Ascending aorta (tissue), 2 donors: ENCODE measurements at regions not wholly inside any gene's neighbourhood (a gene's known extent, or its start where the extent isn't known, plus 50 kb on each side); places are given as distances from the start of the nearest gene placed in this dataset.

Experiments used
- DNase-seq, 2 donors: peaks; one replicate each; pipeline ENCODE4 v3.0.0-alpha.2; 2019; ENCODE audit warnings: low spot score in 2 of 2
- H3K27ac ChIP-seq, 2 donors: fragments of 200-600 bp; sonication (generic); one replicate each; pipeline ENCODE4 v1.5.1; 2016 to 2017; ENCODE audit warnings: mild to moderate bottlenecking in 1 of 2
- H3K27me3 ChIP-seq: fragments of 200-600 bp; sonication (generic); one replicate; pipeline ENCODE4 v1.5.1; 2017
- H3K36me3 ChIP-seq, 2 donors: fragments of 200-600 bp; sonication (generic); one replicate each; pipeline ENCODE4 v1.5.1; 2016
- H3K4me1 ChIP-seq, 2 donors: fragments of 200-600 bp; sonication (generic); one replicate each; pipeline ENCODE4 v1.5.1; 2016 to 2017; ENCODE audit warnings: mild to moderate bottlenecking in 1 of 2
- H3K4me3 ChIP-seq, 2 donors: fragments of 200-600 bp; sonication (generic); one replicate each; pipeline ENCODE4 v1.5.1; 2016 to 2017; ENCODE audit warnings: mild to moderate bottlenecking in 1 of 2
- H3K9me3 ChIP-seq, 2 donors: fragments of 200-600 bp; sonication (generic); one replicate each; pipeline ENCODE4 v1.5.1; 2016
- intact Hi-C: fragments of 100-400 bp; cut with DNase I; formaldehyde crosslinking; loops from one replicate; pipeline ENCODE4 v1.15.1; 2023
- TF ChIP-seq, protein P1 (sequence below), 3 experiments: fragments of 200-600 bp in 2 of 3; fragments of 450-650 bp in 1 of 3; sonication (generic) in 2 of 3; IDR thresholded peaks; one replicate each; pipeline ENCODE4 v1.5.1; 2016 to 2019; ENCODE audit warnings: antibody characterized with exemption in 3 of 3, mild to moderate bottlenecking in 1 of 3, moderate library complexity in 1 of 3

DNA sequence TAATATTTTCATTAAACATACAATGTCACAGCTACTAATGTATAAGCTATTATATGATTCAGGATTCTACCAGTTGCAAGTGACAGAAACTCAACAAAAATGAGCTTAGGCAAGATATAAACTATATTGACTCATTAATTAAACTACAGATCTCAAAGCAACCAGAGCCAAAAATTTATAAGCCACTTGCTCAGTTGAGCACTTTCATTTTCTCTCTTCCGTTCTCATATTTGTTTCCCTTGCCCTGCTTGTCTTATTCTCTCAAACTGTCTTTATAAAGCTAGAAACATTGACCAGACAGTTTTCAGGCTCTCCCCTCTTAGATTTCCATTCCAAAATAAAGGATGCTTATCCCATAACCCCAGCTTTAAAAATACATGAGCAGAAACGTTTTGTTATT lies 60.2 kb upstream of the DGKB start:
- TF ChIP-seq, protein P1, sequence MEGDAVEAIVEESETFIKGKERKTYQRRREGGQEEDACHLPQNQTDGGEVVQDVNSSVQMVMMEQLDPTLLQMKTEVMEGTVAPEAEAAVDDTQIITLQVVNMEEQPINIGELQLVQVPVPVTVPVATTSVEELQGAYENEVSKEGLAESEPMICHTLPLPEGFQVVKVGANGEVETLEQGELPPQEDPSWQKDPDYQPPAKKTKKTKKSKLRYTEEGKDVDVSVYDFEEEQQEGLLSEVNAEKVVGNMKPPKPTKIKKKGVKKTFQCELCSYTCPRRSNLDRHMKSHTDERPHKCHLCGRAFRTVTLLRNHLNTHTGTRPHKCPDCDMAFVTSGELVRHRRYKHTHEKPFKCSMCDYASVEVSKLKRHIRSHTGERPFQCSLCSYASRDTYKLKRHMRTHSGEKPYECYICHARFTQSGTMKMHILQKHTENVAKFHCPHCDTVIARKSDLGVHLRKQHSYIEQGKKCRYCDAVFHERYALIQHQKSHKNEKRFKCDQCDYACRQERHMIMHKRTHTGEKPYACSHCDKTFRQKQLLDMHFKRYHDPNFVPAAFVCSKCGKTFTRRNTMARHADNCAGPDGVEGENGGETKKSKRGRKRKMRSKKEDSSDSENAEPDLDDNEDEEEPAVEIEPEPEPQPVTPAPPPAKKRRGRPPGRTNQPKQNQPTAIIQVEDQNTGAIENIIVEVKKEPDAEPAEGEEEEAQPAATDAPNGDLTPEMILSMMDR (IDR thresholded peaks at IDR 0.05): no peak
- Histone ChIP-seq H3K4me3 (no peak overlapping the region), H3K27me3 (no peaks in the 10 kb centered on the region), H3K4me1 (no peaks in the 10 kb centered on the region), H3K27ac (no peak overlapping the region), H3K9me3 (no peaks in the 10 kb centered on the region), H3K36me3 (no peaks in the 10 kb centered on the region)
- no peak for DNase-seq
- intact Hi-C loops: no loop called here

DNA sequence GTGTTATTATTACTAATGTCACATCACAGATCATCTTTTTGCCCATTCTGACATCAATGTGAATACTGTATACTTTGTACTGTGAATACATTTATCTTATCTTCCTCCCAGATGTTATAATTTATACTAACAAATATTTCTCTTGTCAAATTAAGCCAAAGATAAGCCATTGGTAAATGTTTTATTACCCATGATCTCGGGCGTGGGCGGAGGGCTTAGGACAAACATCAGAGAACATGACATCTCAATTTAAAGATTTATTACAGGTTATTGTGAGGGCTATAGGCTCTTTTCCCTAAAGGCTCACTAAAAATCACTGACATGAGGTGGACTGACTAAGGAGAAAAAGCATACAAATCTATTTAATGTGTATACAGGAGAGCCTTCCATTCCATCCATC lies 58.2 kb upstream of the DGKB start:
- intact Hi-C loops: no loop called here
- Histone ChIP-seq H3K27me3 (no peaks in the 10 kb centered on the region), H3K4me3 (no peak overlapping the region), H3K27ac (no peak overlapping the region), H3K9me3 (no peaks in the 10 kb centered on the region), H3K36me3 (no peaks in the 10 kb centered on the region), H3K4me1 (no peaks in the 10 kb centered on the region)
- TF ChIP-seq, protein P1 (IDR thresholded peaks at IDR 0.05): no peak
- DNase-seq: no peak

DNA sequence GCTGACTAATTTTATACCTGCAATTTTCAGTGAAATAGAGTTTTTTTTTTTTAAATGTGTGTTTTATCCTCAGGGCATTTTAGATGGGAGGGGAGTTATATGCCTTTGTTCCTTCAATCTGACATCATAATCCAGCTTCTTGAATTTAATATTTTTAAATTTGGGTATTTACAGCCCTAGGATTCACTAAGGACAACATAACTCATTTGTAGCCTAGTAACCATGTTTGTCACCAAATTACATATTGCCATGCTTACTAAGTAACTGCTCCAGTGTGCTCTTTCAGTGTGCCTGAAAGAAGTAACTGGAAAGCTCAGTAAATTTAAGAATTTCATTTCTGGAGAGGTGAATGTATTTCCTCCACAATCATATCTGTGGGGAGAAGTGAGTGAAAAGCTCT lies 56.8 kb upstream of the DGKB start:
- Histone ChIP-seq H3K36me3 (no peaks in the 10 kb centered on the region), H3K9me3 (no peaks in the 10 kb centered on the region), H3K27ac (no peak overlapping the region), H3K4me3 (no peak overlapping the region), H3K27me3 (no peaks in the 10 kb centered on the region), H3K4me1 (no peaks in the 10 kb centered on the region)
- DNase-seq: no peak
- TF ChIP-seq, protein P1 (IDR thresholded peaks at IDR 0.05): no peak
- intact Hi-C loops: no loop called here

DNA sequence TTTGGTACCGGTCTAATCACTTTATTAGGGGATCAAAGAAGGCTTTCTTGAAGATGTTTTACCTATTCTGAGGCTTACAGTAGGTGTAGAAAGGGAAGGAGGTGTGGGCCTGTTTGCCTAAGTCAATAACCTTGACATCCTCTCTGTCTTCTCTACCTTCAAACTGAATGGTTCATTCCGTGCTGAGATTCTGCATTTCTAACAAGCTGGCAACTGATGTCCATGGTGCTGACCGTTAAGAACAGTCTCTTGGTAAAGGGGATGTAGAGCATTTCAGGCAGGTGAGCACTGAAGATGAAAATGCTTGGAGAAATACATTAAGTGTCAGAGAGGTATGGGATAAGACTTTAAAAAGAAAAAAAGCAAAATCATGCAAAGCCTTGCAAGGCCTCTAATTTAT lies 51.5 kb upstream of the DGKB start:
- Histone ChIP-seq H3K27ac (no peak overlapping the region), H3K4me1 (no peaks in the 10 kb centered on the region), H3K36me3 (no peaks in the 10 kb centered on the region), H3K9me3 (no peaks in the 10 kb centered on the region), H3K4me3 (no peak overlapping the region), H3K27me3 (no peaks in the 10 kb centered on the region)
- TF ChIP-seq, protein P1 (IDR thresholded peaks at IDR 0.05): no peak
- no peak for DNase-seq
- intact Hi-C loops: no loop called here
